ENCODE measurements at regions not wholly inside any gene's neighbourhood (a gene's known extent, or its start where the extent isn't known, plus 50 kb on each side); places are given as distances from the start of the nearest gene placed in this dataset.

DNA sequence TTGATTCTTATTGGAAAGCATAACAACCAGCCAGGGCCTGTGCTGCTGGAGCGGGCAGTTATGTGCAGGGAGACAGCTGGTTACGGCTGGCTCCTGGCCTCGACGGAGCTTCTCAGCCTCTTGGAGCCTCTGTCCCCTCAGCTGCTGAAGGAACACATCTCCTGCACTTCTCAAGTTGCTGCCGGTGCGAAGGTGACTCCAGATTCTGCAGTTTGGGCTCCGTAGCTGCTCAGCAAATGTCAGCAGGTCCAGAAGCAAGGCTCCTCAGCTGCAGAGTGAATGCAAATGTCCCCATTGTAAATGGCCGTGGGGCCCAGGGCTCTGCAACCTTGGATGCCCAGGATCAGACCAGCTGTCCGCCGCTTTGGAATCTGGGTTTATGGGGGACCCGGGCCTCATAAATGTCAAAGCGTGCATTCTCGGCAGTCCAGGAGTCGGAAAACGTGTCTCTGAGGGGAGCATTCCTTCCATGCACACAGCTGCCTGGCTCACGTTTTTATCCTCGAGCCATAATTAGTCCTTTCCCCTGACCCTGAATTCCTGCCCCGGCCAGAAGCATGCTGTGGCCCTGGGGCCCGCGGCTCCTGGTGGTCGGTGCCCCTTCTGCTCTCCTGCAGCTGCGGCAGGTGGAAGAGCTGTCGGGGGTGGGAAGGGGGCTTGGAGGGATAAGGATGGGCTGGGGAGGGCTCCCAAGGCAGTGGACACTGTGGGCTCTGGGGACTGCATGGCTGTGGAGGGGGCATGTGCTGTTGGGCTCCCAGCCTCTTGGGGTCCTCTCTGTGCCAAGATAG is 106.0 kb downstream of the KIF26A start:
- Histone ChIP-seq H3K4me1 (ENCODE audit: control insufficient read depth, insufficient read depth, low read length) (no peaks in the 10 kb centered on the region), H3K9ac (ENCODE audit: low read depth, low read length) (no peak overlapping the region), H3K27me3 (ENCODE audit: control insufficient read depth, insufficient read depth, low read length) (no peaks in the 10 kb centered on the region), H3K4me3 (ENCODE audit: low read length) (no peak overlapping the region), H3K4me2 (ENCODE audit: low read length) (no peak overlapping the region), H3K9me3 (replicated peaks; ENCODE audit: low read length) (peaks cover 6% of the 10 kb centered on the region), H3K36me3 (ENCODE audit: insufficient read depth, low read length) (no peaks in the 10 kb centered on the region)

DNA sequence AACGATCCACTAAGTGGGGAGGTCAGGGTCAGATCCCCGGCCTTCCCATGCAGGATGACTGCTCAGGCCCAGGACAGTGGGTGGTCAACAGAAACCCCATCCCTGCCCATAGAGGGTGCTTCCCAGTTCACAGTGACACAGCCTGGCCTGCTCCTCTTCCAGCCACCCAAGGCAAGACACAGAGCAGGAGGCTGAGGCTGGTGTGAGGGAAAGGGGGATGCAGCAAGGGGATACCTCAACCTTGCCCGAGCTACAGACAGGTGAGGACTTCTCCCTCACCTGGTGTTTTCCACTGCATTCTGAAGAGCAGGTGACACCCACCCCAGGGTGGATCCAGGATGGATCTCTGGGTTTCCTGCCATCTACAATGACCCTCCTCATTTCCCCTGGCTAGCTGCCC is 106.7 kb downstream of the KIF26A start:
- Histone ChIP-seq H3K27me3 (ENCODE audit: control insufficient read depth, insufficient read depth, low read length) (no peaks in the 10 kb centered on the region), H3K36me3 (ENCODE audit: insufficient read depth, low read length) (no peaks in the 10 kb centered on the region), H3K4me3 (ENCODE audit: low read length) (no peak overlapping the region), H3K4me2 (ENCODE audit: low read length) (no peak overlapping the region), H3K4me1 (ENCODE audit: control insufficient read depth, insufficient read depth, low read length) (no peaks in the 10 kb centered on the region), H3K9ac (ENCODE audit: low read depth, low read length) (no peak overlapping the region), H3K9me3 (replicated peaks; ENCODE audit: low read length) (peaks cover 6% of the 10 kb centered on the region)

DNA sequence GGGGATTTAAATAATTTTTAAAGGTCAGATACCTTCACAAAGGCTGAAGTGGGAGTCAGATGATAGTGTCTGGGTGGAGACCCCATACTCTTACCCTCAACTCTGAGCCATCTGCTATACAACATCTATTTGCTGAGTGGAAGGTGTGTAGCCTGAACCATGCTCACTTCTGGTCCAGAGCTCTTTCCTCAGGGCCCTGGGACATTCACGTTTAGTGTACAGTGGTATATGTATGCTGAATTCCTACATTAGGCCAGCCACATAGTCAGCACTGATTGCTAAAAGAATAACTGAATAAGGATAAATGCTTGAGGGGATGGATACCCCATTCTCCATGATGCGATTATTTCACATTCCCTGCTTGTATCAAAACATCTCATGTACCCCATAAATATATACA is 107.3 kb downstream of the KIF26A start:
- Histone ChIP-seq H3K4me3 (ENCODE audit: low read length) (no peak overlapping the region), H3K9ac (ENCODE audit: low read depth, low read length) (no peak overlapping the region), H3K4me2 (ENCODE audit: low read length) (no peak overlapping the region), H3K9me3 (replicated peaks; ENCODE audit: low read length) (peaks cover 6% of the 10 kb centered on the region), H3K27me3 (ENCODE audit: control insufficient read depth, insufficient read depth, low read length) (no peaks in the 10 kb centered on the region), H3K36me3 (ENCODE audit: insufficient read depth, low read length) (no peaks in the 10 kb centered on the region), H3K4me1 (ENCODE audit: control insufficient read depth, insufficient read depth, low read length) (no peaks in the 10 kb centered on the region)

DNA sequence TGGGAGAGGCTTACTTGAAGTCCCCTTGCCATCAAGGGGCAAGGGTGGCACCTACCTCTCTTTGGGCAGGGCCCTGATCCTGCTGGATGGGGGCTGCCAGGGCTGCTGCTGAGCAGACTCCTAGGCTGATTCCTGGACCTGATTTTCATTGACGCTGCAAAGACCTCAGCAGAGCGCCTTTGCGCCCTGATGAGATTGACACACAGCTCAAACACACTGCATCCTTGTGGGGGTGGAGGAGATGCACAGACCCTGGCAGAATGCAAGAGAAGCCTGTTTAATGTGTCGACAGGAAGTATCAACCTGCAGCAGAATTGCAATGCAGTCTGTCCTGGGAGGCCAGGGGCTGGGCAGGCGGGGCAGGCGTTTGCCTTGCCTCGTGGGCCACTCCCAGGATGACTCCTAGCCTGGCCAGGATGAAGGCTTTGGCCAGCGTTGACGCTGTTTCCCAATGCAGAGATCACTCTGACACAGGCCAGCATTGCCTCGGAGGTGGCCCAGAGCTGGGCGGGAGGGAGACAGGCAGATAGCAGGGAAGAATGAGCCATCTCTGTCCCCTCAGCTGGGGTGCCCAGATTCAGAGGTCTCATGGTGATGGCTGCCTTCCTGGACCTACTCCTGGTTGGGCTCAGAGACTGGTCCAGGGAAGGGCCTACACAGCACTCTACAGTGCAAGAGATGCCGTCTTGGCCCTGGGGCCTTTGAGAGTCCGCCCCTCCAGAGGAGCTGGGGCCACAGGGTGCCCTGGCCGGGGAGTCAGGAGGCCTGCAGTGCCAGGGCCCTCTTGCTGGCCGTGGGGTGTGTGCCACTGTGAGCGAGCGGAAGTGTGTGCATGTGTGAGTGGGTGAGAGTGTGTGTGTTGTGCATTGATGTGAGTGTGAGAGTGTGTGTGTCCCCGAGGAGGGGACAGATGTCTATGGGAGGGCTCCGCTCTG is 108.3 kb downstream of the KIF26A start:
- no peaks in the 10 kb centered on the region for H3K36me3 ChIP-seq (ENCODE audit: insufficient read depth, low read length)
- H3K4me2 ChIP-seq (ENCODE audit: low read length): no peak overlapping the region
- no peak overlapping the region for H3K9ac ChIP-seq (ENCODE audit: low read depth, low read length)
- H3K4me3 ChIP-seq (ENCODE audit: low read length): no peak overlapping the region
- no peaks in the 10 kb centered on the region for H3K27me3 ChIP-seq (ENCODE audit: control insufficient read depth, insufficient read depth, low read length)
- H3K9me3 ChIP-seq (replicated peaks; ENCODE audit: low read length): peaks cover 6% of the 10 kb centered on the region
- H3K4me1 ChIP-seq (ENCODE audit: control insufficient read depth, insufficient read depth, low read length): no peaks in the 10 kb centered on the region

DNA sequence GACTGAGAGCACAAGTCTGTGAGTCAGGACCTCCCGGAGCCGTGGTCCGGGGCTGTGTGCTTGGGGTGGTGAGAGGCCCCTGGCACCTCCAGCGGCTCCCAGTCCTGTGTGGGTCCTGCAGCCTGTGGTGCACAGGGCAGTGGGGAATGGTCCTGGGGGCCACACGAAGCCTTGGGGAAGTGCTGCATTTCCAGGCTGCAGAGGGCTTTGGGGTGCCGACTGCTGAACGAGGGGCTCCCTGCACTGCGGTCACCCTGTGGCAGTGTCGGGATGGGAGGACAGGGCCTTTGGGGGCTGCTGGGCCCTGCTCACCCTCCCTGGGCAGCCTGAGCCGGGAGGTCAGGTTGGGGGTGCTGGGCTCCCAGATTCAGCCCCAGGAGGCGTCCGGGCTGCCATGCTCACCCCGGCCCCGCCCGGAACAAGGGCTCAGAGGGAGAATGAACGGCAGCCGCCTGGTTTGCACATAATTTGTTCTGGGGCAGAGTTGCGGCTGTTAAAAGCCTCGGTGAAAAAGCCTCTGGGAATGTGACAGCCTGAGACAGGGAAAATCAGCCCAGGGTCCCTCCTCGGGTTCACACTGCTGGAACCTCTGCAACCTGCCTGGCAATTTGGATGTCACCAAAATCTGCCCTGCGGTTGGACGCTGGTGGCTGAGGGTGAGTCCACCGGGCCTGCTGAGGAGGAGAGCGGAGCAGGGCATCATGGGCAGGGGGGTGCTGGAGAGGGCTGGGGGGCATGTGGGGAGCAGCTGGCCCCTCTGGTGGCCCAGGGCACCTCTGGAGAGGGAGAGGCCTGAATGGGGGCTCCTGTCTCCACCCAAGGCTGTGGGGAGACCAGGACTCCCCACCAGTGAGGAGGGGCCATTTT is 109.2 kb downstream of the KIF26A start:
- no peaks in the 10 kb centered on the region for H3K4me1 ChIP-seq (ENCODE audit: control insufficient read depth, insufficient read depth, low read length)
- H3K4me3 ChIP-seq (ENCODE audit: low read length): no peak overlapping the region
- no peak overlapping the region for H3K9ac ChIP-seq (ENCODE audit: low read depth, low read length)
- H3K4me2 ChIP-seq (ENCODE audit: low read length): no peak overlapping the region
- H3K27me3 ChIP-seq (ENCODE audit: control insufficient read depth, insufficient read depth, low read length): no peaks in the 10 kb centered on the region
- peaks cover 6% of the 10 kb centered on the region for H3K9me3 ChIP-seq (replicated peaks; ENCODE audit: low read length)
- H3K36me3 ChIP-seq (ENCODE audit: insufficient read depth, low read length): no peaks in the 10 kb centered on the region

DNA sequence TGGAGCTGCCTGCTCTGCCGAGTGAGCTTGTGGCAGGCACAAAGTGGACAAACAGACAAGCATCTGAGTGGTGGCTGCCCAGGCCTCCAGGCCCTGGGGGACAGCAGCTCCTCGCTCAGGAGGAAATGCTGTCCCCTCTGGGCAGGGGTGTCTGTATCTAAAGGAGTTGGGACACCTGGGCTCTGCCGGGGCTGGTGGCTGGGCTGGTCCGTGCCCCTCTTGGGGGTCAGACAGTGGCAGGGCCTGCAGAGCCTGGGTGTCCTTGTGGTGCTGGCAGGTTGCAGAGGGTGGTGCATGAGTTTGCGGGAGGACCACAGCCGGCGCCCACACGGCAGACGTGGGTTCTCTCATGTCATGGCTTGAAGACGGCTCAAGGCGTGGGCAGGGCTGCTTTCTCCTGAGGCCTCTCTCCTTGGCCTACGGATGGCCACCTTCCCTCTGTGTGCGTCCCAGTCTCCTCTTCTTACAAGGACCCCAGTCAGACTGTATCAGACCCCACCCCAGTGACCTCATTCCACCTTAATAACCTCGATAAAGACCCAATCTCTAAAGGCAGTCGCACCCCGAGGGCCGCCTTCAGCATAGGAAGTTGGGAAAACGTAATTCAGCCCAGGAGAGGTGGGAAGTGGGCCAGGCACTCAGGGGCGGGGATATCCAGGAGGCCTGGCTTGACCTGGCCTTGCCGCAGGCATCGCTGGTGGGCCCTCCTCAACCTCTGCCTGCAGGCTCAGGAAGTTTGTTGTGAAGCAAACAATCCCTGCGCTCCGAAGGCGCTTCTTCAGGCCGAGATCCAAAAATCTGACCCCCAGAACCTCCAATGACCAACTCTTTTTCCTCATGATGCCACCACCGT is 110.0 kb downstream of the KIF26A start:
- Histone ChIP-seq H3K4me1 (ENCODE audit: control insufficient read depth, insufficient read depth, low read length) (no peaks in the 10 kb centered on the region), H3K9me3 (replicated peaks; ENCODE audit: low read length) (peaks cover 6% of the 10 kb centered on the region), H3K4me2 (ENCODE audit: low read length) (no peak overlapping the region), H3K9ac (ENCODE audit: low read depth, low read length) (no peak overlapping the region), H3K27me3 (ENCODE audit: control insufficient read depth, insufficient read depth, low read length) (no peaks in the 10 kb centered on the region), H3K36me3 (ENCODE audit: insufficient read depth, low read length) (no peaks in the 10 kb centered on the region), H3K4me3 (ENCODE audit: low read length) (no peak overlapping the region)

DNA sequence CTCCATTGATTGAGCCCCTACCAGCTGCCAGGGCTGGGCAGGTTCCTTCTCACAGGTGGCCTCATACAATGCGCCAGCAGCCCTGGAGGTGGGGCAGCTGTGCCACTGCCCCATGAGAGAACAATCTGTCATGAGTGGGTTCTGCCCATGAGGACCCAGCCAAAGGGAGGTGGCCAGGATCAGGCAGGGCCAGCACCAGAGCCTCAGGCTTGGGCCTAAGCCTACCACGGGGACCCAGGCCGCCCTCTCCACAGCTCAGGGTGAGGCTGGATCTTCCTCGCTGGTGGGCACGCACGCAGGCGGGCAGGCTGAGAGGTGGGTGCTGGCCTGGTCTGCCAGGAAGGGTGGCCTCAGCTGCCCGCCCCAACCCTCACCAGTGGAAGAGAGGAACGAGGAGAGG is 110.7 kb downstream of the KIF26A start:
- no peaks in the 10 kb centered on the region for H3K4me1 ChIP-seq (ENCODE audit: control insufficient read depth, insufficient read depth, low read length)
- H3K9ac ChIP-seq (ENCODE audit: low read depth, low read length): no peak overlapping the region
- no peak overlapping the region for H3K4me2 ChIP-seq (ENCODE audit: low read length)
- H3K27me3 ChIP-seq (ENCODE audit: control insufficient read depth, insufficient read depth, low read length): no peaks in the 10 kb centered on the region
- H3K4me3 ChIP-seq (ENCODE audit: low read length): no peak overlapping the region
- H3K9me3 ChIP-seq (replicated peaks; ENCODE audit: low read length): peaks cover 6% of the 10 kb centered on the region
- H3K36me3 ChIP-seq (ENCODE audit: insufficient read depth, low read length): no peaks in the 10 kb centered on the region

DNA sequence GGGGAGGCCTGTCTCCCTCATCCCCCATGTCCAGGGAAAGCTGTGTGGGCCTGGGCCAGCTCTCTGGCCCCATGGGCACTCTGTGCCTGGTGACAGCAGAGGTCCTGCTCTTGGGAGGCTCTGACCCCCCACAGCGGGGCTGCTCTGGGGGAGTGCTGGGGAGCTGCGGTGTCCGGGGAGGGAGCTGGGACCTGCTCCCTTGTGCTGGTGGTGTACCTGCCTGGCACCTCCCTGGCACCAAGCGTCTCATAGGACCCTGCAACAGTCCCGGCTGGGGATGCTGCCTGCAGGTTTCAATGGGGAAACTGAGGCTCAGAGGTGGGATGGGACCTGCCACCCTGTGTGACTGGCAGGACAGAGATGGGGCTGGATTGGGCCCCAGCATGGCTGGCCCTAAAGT is 111.3 kb downstream of the KIF26A start:
- Histone ChIP-seq H3K4me2 (ENCODE audit: low read length) (no peak overlapping the region), H3K4me1 (ENCODE audit: control insufficient read depth, insufficient read depth, low read length) (no peaks in the 10 kb centered on the region), H3K27me3 (ENCODE audit: control insufficient read depth, insufficient read depth, low read length) (no peaks in the 10 kb centered on the region), H3K4me3 (ENCODE audit: low read length) (no peak overlapping the region), H3K36me3 (ENCODE audit: insufficient read depth, low read length) (no peaks in the 10 kb centered on the region), H3K9ac (ENCODE audit: low read depth, low read length) (no peak overlapping the region), H3K9me3 (replicated peaks; ENCODE audit: low read length) (peaks cover 6% of the 10 kb centered on the region)

DNA sequence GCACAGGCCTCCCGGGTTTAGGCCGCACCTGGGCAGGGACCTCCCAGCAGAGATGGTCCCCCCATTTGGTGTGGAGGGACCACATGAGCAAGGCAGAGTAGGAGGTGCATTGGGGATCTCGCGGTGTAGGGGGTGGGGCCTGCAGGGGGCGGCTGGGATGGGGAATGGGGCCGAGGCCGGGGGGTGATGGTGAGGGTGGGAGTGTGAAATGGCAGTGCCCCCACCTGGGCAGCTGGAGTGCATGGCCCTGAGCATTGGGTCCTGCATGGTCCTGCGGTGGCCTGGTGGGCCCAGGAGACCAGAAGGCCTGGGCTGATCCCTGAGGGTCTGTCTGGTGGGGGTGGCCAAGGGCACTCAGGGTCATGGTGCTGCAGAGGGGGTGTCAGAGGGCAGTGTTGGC is 111.8 kb downstream of the KIF26A start:
- Histone ChIP-seq H3K4me1 (ENCODE audit: control insufficient read depth, insufficient read depth, low read length) (no peaks in the 10 kb centered on the region), H3K27me3 (ENCODE audit: control insufficient read depth, insufficient read depth, low read length) (no peaks in the 10 kb centered on the region), H3K4me2 (ENCODE audit: low read length) (no peak overlapping the region), H3K4me3 (ENCODE audit: low read length) (no peak overlapping the region), H3K36me3 (ENCODE audit: insufficient read depth, low read length) (no peaks in the 10 kb centered on the region), H3K9ac (ENCODE audit: low read depth, low read length) (no peak overlapping the region), H3K9me3 (replicated peaks; ENCODE audit: low read length) (peaks cover 6% of the 10 kb centered on the region)

DNA sequence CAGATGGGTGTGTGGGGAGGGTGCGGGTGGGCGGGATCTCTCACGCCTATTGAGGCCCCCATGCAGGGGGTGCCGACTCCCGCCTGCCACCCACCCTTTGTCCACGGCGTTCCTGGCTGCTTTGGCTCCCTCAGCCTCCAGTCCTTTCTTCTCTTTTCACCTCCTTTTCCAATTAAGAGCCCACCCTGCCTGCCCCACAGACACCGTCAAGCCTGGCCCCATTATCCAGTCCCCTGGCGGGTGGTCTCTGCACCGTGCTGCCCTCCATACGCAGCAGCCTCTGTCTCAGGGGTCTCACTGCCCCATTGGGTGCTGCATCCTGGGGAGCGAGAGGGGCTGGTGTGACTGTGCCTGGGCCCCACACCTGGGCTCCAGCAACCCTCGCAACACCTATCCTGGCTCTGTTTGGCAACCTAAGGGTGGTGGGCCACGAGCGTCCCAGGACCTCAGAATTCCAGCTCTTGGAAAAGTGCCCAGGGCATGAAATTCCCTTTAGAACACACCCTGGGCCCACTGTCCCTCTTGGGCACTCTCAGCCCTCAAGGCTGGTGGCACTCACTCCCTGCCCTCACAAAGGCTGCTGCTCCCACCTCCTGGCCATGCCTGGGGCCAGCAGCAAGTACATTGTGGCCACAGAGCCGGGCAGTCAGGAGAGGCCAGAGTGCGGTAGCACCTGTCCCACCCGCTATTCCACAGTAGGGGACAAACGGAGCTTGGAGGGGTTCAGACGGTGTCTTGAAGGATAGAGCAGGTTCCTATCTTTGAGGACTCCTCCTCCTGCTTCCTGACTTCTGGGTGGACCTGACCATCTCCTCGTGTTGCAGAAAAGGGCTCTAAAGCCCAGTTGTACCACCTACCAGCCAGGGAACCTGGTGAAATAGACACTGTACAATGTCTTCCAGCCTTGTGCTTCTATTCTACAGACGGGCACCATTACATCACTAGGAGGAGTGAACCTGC is 114.1 kb downstream of the KIF26A start:
- Histone ChIP-seq H3K4me1 (ENCODE audit: control insufficient read depth, insufficient read depth, low read length) (no peaks in the 10 kb centered on the region), H3K9ac (ENCODE audit: low read depth, low read length) (no peak overlapping the region), H3K4me2 (ENCODE audit: low read length) (no peak overlapping the region), H3K9me3 (replicated peaks; ENCODE audit: low read length) (no peaks in the 10 kb centered on the region), H3K4me3 (ENCODE audit: low read length) (no peak overlapping the region), H3K27me3 (ENCODE audit: control insufficient read depth, insufficient read depth, low read length) (no peaks in the 10 kb centered on the region), H3K36me3 (ENCODE audit: insufficient read depth, low read length) (no peaks in the 10 kb centered on the region)
